ENCODE measurements at regions not wholly inside any gene's neighbourhood (a gene's known extent, or its start where the extent isn't known, plus 50 kb on each side); places are given as distances from the start of the nearest gene placed in this dataset.

DNA sequence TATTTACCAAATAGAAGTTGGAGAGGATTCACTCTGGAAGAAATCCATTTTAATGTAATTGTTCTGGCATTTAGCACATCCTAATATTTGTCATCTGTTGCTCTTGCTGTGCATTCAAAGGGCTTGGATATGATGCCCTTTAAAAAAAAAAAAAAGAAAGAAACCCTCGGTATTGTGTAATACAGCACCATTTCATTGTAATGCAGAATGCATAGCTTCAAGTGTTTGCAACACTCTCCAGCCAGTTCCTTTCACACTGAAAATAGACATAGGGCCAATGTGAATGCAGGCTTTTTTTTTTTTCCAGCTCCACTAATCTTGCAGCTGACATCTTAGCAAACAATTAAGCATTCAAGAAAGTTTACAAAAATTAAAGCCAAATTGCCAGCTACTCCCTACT lies 197.4 kb upstream of the POU3F2 start:
- no peak for TF ChIP-seq CTCF (IDR thresholded peaks at IDR 0.05; ENCODE audit: low read depth, low read length, missing control alignments)
- H3K4me3 ChIP-seq (ENCODE audit: low read depth, low read length), result no peak overlapping the region
- no peak for DNase-seq (ENCODE audit: low read depth)

- no peak for DNase-seq (ENCODE audit: low read depth)
- H3K4me3 ChIP-seq (ENCODE audit: low read depth, low read length), result no peak overlapping the region
- no peak for TF ChIP-seq CTCF (IDR thresholded peaks at IDR 0.05; ENCODE audit: low read depth, low read length, missing control alignments)
Measured at GRCh38 chr6:98639089-98639635, 195.2 kb upstream of the POU3F2 start.

DNA sequence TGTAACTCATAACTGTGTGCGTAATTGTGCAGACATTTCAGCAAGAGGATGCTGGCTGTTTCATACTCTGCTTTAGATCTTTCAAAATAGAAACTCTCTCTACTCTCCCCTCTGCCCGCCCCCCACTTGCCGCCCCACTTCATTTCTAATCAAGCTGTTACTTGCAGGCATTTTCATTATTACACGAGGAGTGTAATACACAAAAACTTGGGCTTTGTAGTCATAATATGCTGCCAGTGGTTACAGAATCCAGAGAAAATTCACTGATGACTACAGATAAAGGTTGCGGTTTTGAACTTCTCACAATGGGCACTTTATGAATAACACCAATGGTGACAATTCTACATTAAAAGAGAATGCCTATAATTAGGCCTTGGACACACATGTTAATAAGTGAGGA lies 194.0 kb upstream of the POU3F2 start:
- no peak for TF ChIP-seq CTCF (IDR thresholded peaks at IDR 0.05; ENCODE audit: low read depth, low read length, missing control alignments)
- H3K4me3 ChIP-seq (ENCODE audit: low read depth, low read length), result no peak overlapping the region
- DNase-seq (ENCODE audit: low read depth), result no peak

GRCh38 chr6:98641949-98642719 lies 192.2 kb upstream of the POU3F2 start:
- no peak for DNase-seq (ENCODE audit: low read depth)
- H3K4me3 ChIP-seq (ENCODE audit: low read depth, low read length), result no peak overlapping the region
- no peak for TF ChIP-seq CTCF (IDR thresholded peaks at IDR 0.05; ENCODE audit: low read depth, low read length, missing control alignments)

DNA sequence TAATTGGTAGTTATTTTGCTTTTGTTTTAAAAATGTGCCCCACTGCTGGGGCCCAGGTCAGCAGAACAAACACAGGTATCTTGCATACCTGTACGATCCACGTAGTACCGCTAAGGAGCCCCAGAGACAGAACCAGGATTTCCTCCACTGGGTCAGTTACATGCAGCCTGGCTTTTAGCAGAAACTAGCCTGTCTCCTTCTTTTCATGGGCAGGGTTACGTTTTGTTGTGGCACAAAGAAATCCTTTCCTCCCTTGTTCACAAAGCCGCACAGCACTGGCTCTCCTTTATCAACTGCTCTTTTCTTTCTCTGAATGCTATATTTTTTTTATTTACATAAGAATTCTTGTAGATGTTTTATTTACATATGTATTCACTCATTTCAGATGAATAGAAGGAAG lies 190.3 kb upstream of the POU3F2 start:
- no peak for DNase-seq (ENCODE audit: low read depth)
- TF ChIP-seq CTCF (IDR thresholded peaks at IDR 0.05; ENCODE audit: low read depth, low read length, missing control alignments), result no peak
- H3K4me3 ChIP-seq (ENCODE audit: low read depth, low read length), result no peak overlapping the region

DNA sequence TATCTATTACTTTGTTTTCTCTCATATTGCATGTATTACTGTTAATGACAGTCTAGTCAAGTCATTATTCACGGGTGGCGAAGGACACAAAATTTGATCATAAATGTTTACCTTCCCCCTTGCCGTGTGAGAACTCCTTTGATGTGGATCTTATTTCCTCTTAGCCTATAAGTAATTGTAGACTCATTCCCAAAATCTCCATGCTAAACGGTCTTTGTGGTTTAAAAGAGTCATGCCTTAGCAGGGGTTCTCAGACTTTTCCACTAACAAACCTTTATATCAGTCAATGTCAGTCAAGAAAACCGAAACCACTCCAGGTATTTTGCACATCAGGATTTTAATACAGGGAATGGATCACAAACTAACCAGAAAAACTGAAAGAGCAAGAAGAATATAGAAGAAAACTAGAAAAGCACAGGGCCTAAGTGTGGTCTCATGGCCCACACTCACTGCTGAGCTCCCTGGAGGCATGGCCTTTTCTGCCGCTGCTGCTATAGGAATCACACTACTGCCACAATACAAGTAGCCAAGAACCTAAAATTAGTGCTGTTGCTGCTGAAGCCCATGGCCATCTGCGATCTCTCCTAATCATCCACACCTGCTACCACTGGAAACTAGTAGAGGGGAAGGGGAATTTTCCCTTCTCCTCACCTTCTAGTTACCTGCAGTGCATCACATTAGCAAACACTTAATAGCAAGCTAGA lies 186.0 kb upstream of the POU3F2 start:
- no peak for DNase-seq (ENCODE audit: low read depth)
- TF ChIP-seq CTCF (IDR thresholded peaks at IDR 0.05; ENCODE audit: low read depth, low read length, missing control alignments), result no peak
- H3K4me3 ChIP-seq (ENCODE audit: low read depth, low read length), result no peak overlapping the region
